Medulla oblongata (tissue), 1 donor: ENCODE measurements at regions not wholly inside any gene's neighbourhood (a gene's known extent, or its start where the extent isn't known, plus 50 kb on each side); places are given as distances from the start of the nearest gene placed in this dataset.

Source experiments
- DNase-seq: peaks from one replicate; pipeline ENCODE4 v3.0.0-alpha.2; 2015; ENCODE audit errors: extremely low spot score

- no peak for DNase-seq
These were observed 73.0 kb upstream of the NTM start for GRCh38 chr11:131297441-131297840.

DNA sequence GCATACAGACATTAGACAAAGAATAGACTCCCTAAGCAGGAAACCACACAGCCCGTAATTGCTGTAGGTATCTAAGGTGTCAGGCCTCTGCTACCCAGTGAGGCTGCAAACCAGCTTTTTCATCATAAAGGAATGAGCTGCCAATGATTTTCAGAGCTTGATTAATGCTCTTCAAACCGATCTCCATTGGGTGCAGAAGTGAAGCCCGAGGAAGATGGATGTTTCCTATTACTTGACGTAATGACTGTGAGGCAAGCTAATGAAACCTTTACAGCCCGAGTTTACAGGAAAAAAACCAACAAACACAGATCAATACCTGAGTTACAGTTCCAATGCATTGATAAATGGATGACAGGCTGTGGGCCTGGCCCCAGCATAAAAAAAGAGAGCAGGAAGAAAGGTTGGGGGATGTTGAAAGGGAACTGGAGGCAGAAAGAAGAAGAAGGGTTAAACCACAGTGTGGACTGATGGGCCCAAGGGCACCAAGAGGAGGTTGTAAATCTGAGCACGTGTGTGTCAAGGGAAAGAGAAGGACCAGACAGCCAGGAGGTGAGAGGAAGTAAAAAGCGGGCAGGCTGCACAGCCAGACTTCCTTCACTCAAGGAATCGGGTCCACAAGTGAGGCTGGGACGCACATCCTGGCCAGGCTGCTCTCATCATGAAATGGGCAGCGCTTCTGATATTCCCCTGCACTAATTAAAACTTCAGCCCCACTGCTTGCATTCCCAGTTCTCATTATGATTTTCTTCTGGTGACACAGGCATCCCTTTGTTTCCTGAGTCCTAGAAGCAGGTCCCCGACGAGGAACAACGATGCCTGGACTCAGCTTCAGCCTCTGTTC lies 70.6 kb upstream of the NTM start:
- DNase-seq = no peak

DNA sequence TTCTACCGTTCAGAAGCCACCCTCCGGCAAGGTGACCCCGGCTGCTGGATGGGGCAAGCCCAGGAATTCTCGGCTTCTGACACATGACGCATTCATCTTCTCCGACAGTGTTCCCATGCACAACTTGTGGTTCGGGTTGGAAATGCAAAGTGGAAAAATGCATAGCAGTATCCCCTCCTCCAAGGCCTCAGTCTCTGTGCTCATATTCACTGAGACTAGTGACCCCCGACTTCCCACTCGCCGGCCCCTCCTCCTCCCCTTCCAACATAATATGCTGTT lies 70.0 kb upstream of the NTM start:
- DNase-seq = no peak

- no peak for DNase-seq
These were observed 69.1 kb upstream of the NTM start for GRCh38 chr11:131301306-131301705.

DNA sequence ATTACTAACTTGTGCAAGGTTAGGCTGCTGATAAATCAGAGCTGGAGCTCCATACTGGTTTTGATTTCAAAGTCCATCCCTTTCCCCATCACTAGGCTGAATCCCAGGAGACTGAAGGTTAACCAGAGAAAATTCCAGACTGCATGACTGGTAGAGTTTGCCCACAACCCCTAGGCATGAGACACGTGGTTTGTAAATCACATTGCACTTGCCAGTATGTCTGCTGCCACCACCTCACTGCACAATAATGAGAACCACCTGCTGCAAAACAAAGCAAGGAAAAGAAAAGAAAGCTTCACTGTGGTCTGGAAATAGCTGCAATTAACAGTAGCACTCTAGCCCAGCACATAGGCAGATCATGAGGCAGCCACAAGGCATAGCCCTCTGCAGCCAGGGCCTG lies 67.6 kb upstream of the NTM start:
- DNase-seq = no peak

DNA sequence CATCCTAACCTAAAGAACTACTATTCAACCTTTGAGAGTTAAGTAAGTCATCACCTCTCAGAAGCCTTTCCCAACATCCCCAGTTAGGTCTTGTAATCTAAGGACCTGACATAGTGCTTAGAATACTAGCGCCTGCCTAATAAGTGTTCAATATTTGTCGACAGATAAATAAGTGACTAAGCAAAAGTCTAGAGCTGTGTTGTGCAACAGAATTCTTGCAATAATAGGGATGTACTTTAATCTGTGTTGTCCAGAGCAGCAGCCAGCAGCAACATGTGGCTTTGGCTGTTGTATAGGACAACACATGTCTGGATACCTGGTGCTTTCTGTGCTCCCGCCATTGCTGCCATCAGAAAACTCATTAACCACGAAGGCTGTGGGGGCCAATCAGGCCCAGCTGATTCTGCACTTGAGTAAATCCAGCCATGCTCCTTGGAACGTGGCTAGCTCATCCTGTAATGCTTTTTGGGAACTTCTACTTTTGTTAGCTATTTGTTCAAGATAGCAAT lies 66.8 kb upstream of the NTM start:
- DNase-seq = no peak

DNA sequence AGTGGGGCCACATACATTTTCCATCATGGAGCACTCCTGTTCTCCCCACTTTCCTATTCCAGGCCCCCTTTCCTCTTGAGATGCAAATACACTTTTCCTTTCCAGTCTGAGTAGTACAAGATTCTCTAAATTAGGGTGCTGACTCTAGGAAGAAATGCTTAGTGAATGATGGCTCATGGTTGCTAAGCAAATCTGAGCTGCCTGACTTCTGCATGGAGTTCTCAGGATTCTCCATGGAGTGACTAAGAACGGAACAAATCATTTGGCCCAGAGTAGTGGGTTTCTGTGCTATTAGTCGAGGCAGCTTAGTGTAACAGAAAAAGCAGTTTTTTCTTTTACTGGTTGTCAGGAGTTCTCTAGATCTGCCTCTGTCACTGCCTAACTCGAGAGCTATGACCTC lies 65.4 kb upstream of the NTM start:
- DNase-seq = peak; percentile 59

GRCh38 chr11:131307506-131307905 lies 62.9 kb upstream of the NTM start:
- DNase-seq = no peak

- no peak for DNase-seq
These were observed 60.6 kb upstream of the NTM start for GRCh38 chr11:131309776-131310175.

DNA sequence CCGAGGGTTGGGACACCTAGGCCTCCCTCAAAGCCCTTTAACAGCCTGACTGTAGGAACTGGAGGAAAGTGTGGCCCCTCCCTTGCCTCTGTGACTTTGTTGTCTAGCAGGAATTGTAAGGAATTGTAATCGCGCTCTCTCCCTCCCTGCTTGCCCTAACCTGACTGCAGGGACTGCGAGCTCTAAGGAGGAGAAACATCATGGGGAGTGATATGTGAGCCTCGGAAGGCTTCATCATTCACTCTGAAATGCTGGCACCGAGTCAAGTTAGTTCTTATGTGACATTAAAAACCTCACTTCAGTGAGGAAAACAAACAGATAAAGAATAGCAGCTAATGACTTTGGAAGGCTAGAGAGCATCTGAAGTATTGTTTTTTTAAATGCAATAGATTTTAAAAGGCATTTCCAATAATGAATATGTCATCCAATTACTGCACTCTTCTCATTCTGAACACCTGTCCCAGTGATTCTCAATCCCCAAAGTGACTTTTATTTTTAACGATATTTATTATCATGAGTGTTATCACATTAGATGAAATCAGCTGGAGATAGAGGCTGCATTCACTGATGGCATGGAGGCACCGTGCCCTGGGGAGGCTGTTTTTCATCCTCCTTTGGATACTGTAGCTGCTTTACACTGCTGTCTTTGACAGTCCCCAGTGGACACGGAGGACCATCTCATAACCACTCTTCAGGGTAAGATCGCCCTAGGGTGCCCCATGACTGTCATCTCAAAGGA lies 58.5 kb upstream of the NTM start:
- no peak for DNase-seq
